Esophagus muscularis mucosa (tissue), 4 donors: ENCODE measurements at regions not wholly inside any gene's neighbourhood (a gene's known extent, or its start where the extent isn't known, plus 50 kb on each side); places are given as distances from the start of the nearest gene placed in this dataset.
"Not testable (repeated sequence)": the region's sequence is repeated elsewhere in the genome, so short reads cannot be mapped to it uniquely, and the experiment has no call there.

ENCODE experiments used
- DNase-seq: peaks from one replicate; pipeline ENCODE4 v3.0.0-alpha.2; 2017; ENCODE audit errors: extremely low spot score
- H3K27ac ChIP-seq, 4 donors: fragments of 200-600 bp; sonication (generic); replicated peaks in 1 of 4; 1 replicate in 3 of 4; 2 replicates in 1 of 4; pipeline ENCODE4 v1.5.1; 2016 to 2019; ENCODE audit warnings: mild to moderate bottlenecking in 1 of 4
- H3K27me3 ChIP-seq, 4 donors: fragments of 200-600 bp; sonication (generic); one replicate each; pipeline versions ENCODE4 v1.5.1 to v1.6.0; 2016 to 2019
- H3K36me3 ChIP-seq, 4 donors: fragments of 200-600 bp; sonication (generic); one replicate each; pipeline ENCODE4 v1.5.1; 2016 to 2019
- H3K4me1 ChIP-seq, 4 donors: fragments of 200-600 bp; sonication (generic); one replicate each; pipeline ENCODE4 v1.5.1; 2016 to 2019
- H3K4me3 ChIP-seq, 4 donors: fragments of 200-600 bp; sonication (generic); 1 replicate in 2 of 4; 2 replicates in 2 of 4; pipeline ENCODE4 v1.5.1; 2016 to 2019; ENCODE audit warnings: mild to moderate bottlenecking in 4 of 4, moderate library complexity in 1 of 4
- H3K9me3 ChIP-seq, 4 donors: fragments of 200-600 bp; sonication (generic); 1 replicate in 3 of 4; 2 replicates in 1 of 4; pipeline ENCODE4 v1.5.1; 2016 to 2019
- CTCF ChIP-seq, 3 experiments: fragments of 200-600 bp in 2 of 3; fragments of 450-650 bp in 1 of 3; sonication (generic) in 2 of 3; IDR thresholded peaks; one replicate each; pipeline ENCODE4 v1.5.1; 2017 to 2019; ENCODE audit warnings: antibody characterized with exemption in 3 of 3, mild to moderate bottlenecking in 2 of 3, moderate library complexity in 1 of 3
- EP300 ChIP-seq: sonication (generic); formaldehyde crosslinking; IDR thresholded peaks from one replicate; pipeline ENCODE4 v1.6.1; 2017; ENCODE audit warnings: antibody characterized with exemption
- POLR2A ChIP-seq: fragments of 450-650 bp; IDR thresholded peaks from one replicate; pipeline ENCODE4 v1.6.1; 2017; ENCODE audit warnings: antibody characterized with exemption, moderate library complexity, mild to moderate bottlenecking, low read depth
- POLR2AphosphoS5 ChIP-seq, 2 donors: sonication (generic); formaldehyde crosslinking; IDR thresholded peaks; one replicate each; pipeline ENCODE4 v1.6.1; 2017; ENCODE audit warnings: antibody characterized with exemption in 2 of 2
- WGBS: methylation state at CpG from one replicate; pipeline ENCODE4 v1.1.5; 2018; 5-methylcytosine and 5-hydroxymethylcytosine counted together
- intact Hi-C: fragments of 100-400 bp; cut with DNase I; formaldehyde crosslinking; loops from one replicate; pipeline ENCODE4 v1.15.1; 2023

DNA sequence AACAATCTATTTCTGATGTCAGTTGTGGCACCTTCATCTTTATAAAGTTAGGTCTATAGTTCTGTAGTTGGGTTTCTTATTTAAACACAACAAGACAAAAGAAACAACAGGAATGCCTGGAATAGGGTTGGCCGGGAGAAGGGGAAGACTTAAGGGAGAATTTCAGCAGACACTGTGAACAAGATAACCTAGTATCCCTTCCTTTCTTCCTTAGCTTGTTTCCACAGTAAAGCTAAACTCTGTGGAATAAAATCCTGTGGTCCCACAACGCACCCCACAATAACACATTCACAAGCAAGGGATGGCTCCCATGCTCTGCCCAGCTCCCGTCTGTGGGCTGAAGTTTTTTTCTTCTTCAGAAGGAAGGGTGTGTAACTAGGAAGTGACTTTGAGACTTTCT is 124.9 kb upstream of the SMARCA2 start:
- peak; percentile 55 for DNase-seq
- Histone ChIP-seq H3K4me3 (no peak overlapping the region), H3K27me3 (no peaks in the 10 kb centered on the region), H3K36me3 (no peaks in the 10 kb centered on the region), H3K4me1 (no peaks in the 10 kb centered on the region), H3K27ac (no peak overlapping the region), H3K9me3 (no peaks in the 10 kb centered on the region)
- 74% methylated on average over 3 of the region's 3 CpGs for WGBS
- intact Hi-C loops: no loop called here
- TF ChIP-seq CTCF (IDR thresholded peaks at IDR 0.05): no peak
- no peak for TF ChIP-seq POLR2A
- TF ChIP-seq POLR2AphosphoS5 (IDR thresholded peaks at IDR 0.05): no peak
- TF ChIP-seq EP300: no peak

DNA sequence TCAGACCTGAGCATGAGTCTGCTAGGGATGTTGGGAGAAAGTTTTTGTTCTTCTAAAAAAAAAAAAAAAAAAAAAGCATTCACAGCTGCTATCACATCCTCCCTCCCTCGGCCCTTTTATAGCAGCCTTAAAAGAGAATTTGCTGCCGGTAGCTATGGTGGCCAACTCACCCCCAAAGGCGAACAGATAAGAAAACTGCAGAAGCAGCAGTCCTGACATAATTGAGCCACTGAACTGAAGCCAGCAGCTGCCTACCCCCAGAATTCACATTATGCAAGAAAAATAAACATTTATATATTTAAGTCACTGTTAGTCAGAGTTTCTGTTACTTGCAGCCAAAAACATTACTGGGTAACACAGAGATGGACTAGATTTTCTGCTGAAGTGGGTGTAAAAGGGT is 124.3 kb upstream of the SMARCA2 start:
- WGBS: 47% methylated on average over 3 of the region's 3 CpGs
- Histone ChIP-seq H3K9me3 (no peaks in the 10 kb centered on the region), H3K4me1 (no peaks in the 10 kb centered on the region), H3K27ac (no peak overlapping the region), H3K27me3 (no peaks in the 10 kb centered on the region), H3K4me3 (no peak overlapping the region), H3K36me3 (no peaks in the 10 kb centered on the region)
- TF ChIP-seq POLR2A (no peak), POLR2AphosphoS5 (IDR thresholded peaks at IDR 0.05) (no peak)
- intact Hi-C loops: no loop called here
- DNase-seq: peak; percentile 42

GRCh38 chr9:1903080-1903704 is 112.0 kb upstream of the SMARCA2 start:
- H3K27ac ChIP-seq, H3K27me3 ChIP-seq, H3K4me1 ChIP-seq, H3K4me3 ChIP-seq, DNase-seq, H3K36me3 ChIP-seq, intact Hi-C loops: not testable (repeated sequence)
- WGBS: 79% methylated on average over 6 of the region's 6 CpGs
- peaks cover 0 to 35% (median 16%) of the 10 kb centered on the region in 4 donors for H3K9me3 ChIP-seq

DNA sequence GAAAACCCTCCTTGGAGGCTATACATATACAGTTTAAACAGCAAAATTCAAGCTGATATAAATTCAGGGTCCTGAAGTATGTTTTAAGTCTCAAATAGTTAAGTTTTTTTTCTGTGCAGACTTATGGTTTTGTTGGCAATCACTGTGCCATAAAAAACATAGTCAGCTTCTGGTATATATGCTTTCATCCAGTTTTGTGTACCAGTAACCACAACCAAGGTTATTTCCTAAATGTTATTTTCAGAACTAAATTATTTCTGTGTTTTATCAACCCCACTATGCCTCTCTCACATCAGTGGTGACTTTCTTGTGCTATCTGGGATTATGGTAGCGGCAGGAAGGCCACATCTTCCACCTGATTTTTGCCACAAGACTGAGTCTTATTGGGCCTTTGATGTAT is 107.7 kb upstream of the SMARCA2 start:
- H3K4me1 ChIP-seq: no peaks in the 10 kb centered on the region
- no peak overlapping the region for H3K4me3 ChIP-seq
- no peak for TF ChIP-seq EP300
- intact Hi-C loops: no loop called here
- no peaks in the 10 kb centered on the region for H3K27me3 ChIP-seq
- no peaks in the 10 kb centered on the region for H3K36me3 ChIP-seq
- WGBS: 93% methylated on average over 1 of the region's 1 CpG
- H3K27ac ChIP-seq: no peak overlapping the region
- DNase-seq: no peak
- H3K9me3 ChIP-seq: peaks cover 0 to 22% (median 14%) of the 10 kb centered on the region in 4 donors

DNA sequence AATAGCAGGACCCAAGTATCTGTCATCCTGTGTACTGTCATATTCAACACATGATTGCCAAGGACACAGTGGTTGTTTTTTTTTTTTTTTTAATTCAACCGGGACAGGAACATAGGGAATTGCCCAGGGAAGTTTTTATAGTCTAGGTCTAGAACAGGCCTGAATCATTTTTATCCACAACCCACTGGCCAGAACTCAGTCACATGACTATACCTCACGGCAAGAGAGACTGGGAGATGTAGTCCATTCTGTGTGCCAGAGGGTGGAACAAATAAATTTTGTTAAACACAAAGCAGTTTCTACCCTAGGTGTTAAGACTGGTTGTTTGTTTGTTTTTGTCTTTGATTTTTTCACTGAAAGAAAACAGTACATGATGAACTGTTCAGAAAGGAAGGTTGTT is 105.8 kb upstream of the SMARCA2 start:
- intact Hi-C loops: no loop called here
- Histone ChIP-seq H3K9me3 (peaks cover 0 to 3% (median 0%) of the 10 kb centered on the region in 4 donors), H3K36me3 (no peaks in the 10 kb centered on the region), H3K27me3 (no peaks in the 10 kb centered on the region), H3K4me3 (no peak overlapping the region), H3K27ac (no peak overlapping the region), H3K4me1 (no peaks in the 10 kb centered on the region)
- TF ChIP-seq POLR2A (no peak), EP300 (no peak), CTCF (IDR thresholded peaks at IDR 0.05) (no peak), POLR2AphosphoS5 (IDR thresholded peaks at IDR 0.05) (no peak)
- DNase-seq: no peak
- 73% methylated on average over 2 of the region's 2 CpGs for WGBS

GRCh38 chr9:1910269-1910811 is 104.8 kb upstream of the SMARCA2 start:
- intact Hi-C loops: no loop called here
- no peak for DNase-seq
- WGBS: 44% methylated on average over 2 of the region's 2 CpGs
- Histone ChIP-seq H3K4me3 (no peak overlapping the region), H3K27ac (no peak overlapping the region), H3K27me3 (no peaks in the 10 kb centered on the region), H3K9me3 (no peaks in the 10 kb centered on the region), H3K36me3 (no peaks in the 10 kb centered on the region), H3K4me1 (no peaks in the 10 kb centered on the region)
- TF ChIP-seq POLR2AphosphoS5 (IDR thresholded peaks at IDR 0.05): no peak
- no peak for TF ChIP-seq POLR2A
- no peak for TF ChIP-seq EP300
- no peak for TF ChIP-seq CTCF (IDR thresholded peaks at IDR 0.05)
